ENCODE measurements at regions not wholly inside any gene's neighbourhood (a gene's known extent, or its start where the extent isn't known, plus 50 kb on each side); places are given as distances from the start of the nearest gene placed in this dataset.

GRCh38 chr5:6861667-6862066 is 148.4 kb downstream of the TENT4A start:
- TF ChIP-seq SUZ12 (IDR thresholded peaks at IDR 0.05; ENCODE audit: extremely low read depth, insufficient read depth, insufficient read length) (no peak), YY1 (IDR thresholded peaks at IDR 0.05; ENCODE audit: insufficient read depth, insufficient read length) (no peak)
